ENCODE measurements at regions not wholly inside any gene's neighbourhood (a gene's known extent, or its start where the extent isn't known, plus 50 kb on each side); places are given as distances from the start of the nearest gene placed in this dataset.

GRCh38 chr5:57063773-57064172, 110.1 kb upstream of the GPBP1 start:
- no peak overlapping the region for H3K4me3 ChIP-seq (replicated peaks; ENCODE audit: low read depth, low read length)
- no peak for DNase-seq (ENCODE audit: extremely low read depth, low read depth)
- TF ChIP-seq, protein P1, sequence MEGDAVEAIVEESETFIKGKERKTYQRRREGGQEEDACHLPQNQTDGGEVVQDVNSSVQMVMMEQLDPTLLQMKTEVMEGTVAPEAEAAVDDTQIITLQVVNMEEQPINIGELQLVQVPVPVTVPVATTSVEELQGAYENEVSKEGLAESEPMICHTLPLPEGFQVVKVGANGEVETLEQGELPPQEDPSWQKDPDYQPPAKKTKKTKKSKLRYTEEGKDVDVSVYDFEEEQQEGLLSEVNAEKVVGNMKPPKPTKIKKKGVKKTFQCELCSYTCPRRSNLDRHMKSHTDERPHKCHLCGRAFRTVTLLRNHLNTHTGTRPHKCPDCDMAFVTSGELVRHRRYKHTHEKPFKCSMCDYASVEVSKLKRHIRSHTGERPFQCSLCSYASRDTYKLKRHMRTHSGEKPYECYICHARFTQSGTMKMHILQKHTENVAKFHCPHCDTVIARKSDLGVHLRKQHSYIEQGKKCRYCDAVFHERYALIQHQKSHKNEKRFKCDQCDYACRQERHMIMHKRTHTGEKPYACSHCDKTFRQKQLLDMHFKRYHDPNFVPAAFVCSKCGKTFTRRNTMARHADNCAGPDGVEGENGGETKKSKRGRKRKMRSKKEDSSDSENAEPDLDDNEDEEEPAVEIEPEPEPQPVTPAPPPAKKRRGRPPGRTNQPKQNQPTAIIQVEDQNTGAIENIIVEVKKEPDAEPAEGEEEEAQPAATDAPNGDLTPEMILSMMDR (IDR thresholded peaks at IDR 0.05; ENCODE audit: low read depth, low read length, missing control alignments): no peak

DNA sequence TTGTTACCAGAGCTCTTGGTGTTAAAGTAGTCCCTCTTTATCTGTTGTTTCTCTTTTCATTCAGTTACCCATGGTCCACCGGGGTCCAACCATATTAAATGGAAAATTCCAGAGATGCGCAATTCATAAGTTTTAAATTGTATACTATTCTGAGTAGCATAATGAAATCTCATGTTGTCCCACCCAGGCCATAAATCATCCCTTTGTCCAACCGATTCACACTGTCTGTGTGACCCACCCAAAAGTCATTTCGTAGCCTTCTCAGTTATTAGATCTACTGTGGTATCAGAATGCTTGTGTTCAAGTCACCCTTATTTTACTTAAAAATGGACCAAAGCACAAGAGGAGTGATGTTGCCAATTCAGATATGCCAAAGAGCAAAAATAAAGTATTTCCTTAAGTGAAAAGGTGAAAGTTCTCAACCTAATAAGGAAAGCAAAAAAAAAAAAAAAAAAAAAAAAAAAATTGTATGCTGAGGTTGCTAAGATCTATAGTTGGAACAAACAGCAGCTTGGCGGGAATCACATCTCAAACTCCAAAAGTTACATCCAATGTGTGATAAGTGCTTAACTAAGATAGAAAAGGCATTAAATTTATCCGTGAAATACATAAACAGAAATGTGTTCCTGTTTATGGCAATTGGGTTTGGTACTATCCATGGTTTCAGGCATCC, 106.8 kb upstream of the GPBP1 start:
- H3K4me3 ChIP-seq (replicated peaks; ENCODE audit: low read depth, low read length): no peak overlapping the region
- TF ChIP-seq, protein P1 (IDR thresholded peaks at IDR 0.05; ENCODE audit: low read depth, low read length, missing control alignments): no peak
- no peak for DNase-seq (ENCODE audit: extremely low read depth, low read depth)

- peak; percentile 72 for DNase-seq (ENCODE audit: extremely low read depth, low read depth)
- H3K4me3 ChIP-seq (replicated peaks; ENCODE audit: low read depth, low read length): no peak overlapping the region
- TF ChIP-seq, protein P1 (IDR thresholded peaks at IDR 0.05; ENCODE audit: low read depth, low read length, missing control alignments): no peak
Measured at GRCh38 chr5:57067597-57067924, 106.3 kb upstream of the GPBP1 start.

GRCh38 chr5:57069115-57069835, 104.6 kb upstream of the GPBP1 start:
- TF ChIP-seq, protein P1 (IDR thresholded peaks at IDR 0.05; ENCODE audit: low read depth, low read length, missing control alignments): no peak
- no peak overlapping the region for H3K4me3 ChIP-seq (replicated peaks; ENCODE audit: low read depth, low read length)
- DNase-seq (ENCODE audit: extremely low read depth, low read depth): no peak

DNA sequence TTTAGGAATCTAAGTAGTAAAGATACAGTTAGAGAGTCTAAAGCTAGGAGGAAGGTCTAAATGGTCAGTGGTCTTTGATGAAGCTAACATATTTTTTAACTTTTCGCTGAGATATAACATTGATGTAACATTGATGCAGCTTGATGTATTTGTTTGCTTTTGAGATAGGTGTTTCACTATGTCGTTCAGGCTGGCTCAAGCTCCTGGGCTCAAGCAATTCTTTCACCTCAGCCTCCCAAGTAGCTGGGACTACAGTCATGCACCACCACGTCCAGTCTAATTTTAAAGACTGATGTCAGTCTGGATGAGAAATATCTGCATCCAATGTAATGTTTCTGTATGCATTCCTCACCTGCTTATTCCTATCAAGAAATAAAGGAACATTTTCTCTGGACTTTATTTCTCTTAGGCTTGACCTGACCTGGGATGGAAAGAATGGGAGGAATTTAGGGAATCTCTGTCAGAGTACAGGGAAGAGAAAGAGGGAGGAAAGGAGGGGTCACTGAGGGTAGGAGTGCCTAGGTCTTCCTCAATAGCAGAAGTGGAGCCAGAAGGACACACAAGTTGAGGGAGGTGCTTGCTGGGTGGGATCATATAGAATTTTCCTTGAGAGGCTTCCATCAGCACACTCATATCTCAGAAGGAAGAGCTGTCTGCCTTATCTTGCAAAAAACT, 101.5 kb upstream of the GPBP1 start:
- no peak overlapping the region for H3K4me3 ChIP-seq (replicated peaks; ENCODE audit: low read depth, low read length)
- DNase-seq (ENCODE audit: extremely low read depth, low read depth): no peak
- TF ChIP-seq, protein P1 (IDR thresholded peaks at IDR 0.05; ENCODE audit: low read depth, low read length, missing control alignments): no peak

DNA sequence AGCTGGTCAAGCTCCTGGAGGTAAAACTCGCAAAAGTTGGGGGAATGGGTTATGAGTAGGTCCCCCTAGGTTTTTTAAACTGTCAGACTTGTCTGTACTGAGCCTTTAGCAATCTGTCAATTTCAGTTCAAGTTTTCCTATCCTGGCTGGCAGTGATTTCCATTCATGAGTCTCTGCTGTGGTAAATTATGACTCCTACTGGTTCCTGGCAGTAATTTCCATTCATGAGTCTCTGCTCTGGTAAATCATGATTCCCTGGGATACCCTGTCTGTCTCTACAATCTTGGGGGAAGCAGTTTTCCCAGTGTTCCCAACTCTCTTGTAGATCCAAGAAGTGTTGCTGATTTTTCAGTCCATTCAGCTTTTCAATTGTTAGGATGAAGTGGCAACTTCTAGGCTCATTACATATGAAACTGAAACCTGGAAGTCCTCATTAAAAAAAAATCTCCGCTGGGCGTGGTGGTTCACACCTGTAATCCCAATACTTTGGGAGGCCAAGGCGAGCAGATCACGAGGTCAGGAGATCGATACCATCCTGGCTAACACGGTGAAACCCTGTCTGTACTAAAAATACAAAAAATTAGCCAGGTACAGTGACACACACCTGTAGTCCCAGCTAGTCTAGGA, 91.3 kb upstream of the GPBP1 start:
- no peak overlapping the region for H3K4me3 ChIP-seq (replicated peaks; ENCODE audit: low read depth, low read length)
- TF ChIP-seq, protein P1 (IDR thresholded peaks at IDR 0.05; ENCODE audit: low read depth, low read length, missing control alignments): peak; percentile 50
- no peak for DNase-seq (ENCODE audit: extremely low read depth, low read depth)
